Testis (tissue), 2 donors: ENCODE measurements at regions not wholly inside any gene's neighbourhood (a gene's known extent, or its start where the extent isn't known, plus 50 kb on each side); places are given as distances from the start of the nearest gene placed in this dataset.

Experiments
- CTCF ChIP-seq, 3 experiments: fragments of 450-650 bp in 2 of 3; fragments of 200-600 bp in 1 of 3; sonication (generic) in 1 of 3; IDR thresholded peaks; one replicate each; pipeline ENCODE4 v1.5.1; 2016 to 2019; ENCODE audit warnings: antibody characterized with exemption in 3 of 3, mild to moderate bottlenecking in 2 of 3, moderate library complexity in 1 of 3
- POLR2A ChIP-seq: fragments of 450-650 bp; IDR thresholded peaks from one replicate; pipeline ENCODE4 v1.6.1; 2017; ENCODE audit warnings: antibody characterized with exemption, mild to moderate bottlenecking, moderate library complexity

GRCh38 chr11:23555085-23555484, 694.8 kb upstream of the CCDC179 start:
- no peak for TF ChIP-seq CTCF (IDR thresholded peaks at IDR 0.05)
- TF ChIP-seq POLR2A, result no peak
